Tibial nerve (tissue), 4 donors: ENCODE measurements at regions not wholly inside any gene's neighbourhood (a gene's known extent, or its start where the extent isn't known, plus 50 kb on each side); places are given as distances from the start of the nearest gene placed in this dataset.
"Not testable (repeated sequence)": the region's sequence is repeated elsewhere in the genome, so short reads cannot be mapped to it uniquely, and the experiment has no call there.

Experiments used
- EP300 ChIP-seq, 2 donors: sonication (generic); formaldehyde crosslinking; IDR thresholded peaks; one replicate each; pipeline ENCODE4 v1.6.1; 2017; ENCODE audit warnings: antibody characterized with exemption in 2 of 2, mild to moderate bottlenecking in 1 of 2
- POLR2A ChIP-seq, 2 donors: fragments of 450-650 bp; IDR thresholded peaks; one replicate each; pipeline ENCODE4 v1.6.1; 2017; ENCODE audit warnings: antibody characterized with exemption in 2 of 2, mild to moderate bottlenecking in 2 of 2, moderate library complexity in 2 of 2
- TF ChIP-seq, protein P1 (sequence below), 5 experiments: fragments of 200-600 bp in 3 of 5; fragments of 450-650 bp in 2 of 5; sonication (generic) in 3 of 5; IDR thresholded peaks; one replicate each; pipeline ENCODE4 v1.5.1; 2016 to 2019; ENCODE audit warnings: antibody characterized with exemption in 5 of 5, mild to moderate bottlenecking in 3 of 5, moderate library complexity in 2 of 5

DNA sequence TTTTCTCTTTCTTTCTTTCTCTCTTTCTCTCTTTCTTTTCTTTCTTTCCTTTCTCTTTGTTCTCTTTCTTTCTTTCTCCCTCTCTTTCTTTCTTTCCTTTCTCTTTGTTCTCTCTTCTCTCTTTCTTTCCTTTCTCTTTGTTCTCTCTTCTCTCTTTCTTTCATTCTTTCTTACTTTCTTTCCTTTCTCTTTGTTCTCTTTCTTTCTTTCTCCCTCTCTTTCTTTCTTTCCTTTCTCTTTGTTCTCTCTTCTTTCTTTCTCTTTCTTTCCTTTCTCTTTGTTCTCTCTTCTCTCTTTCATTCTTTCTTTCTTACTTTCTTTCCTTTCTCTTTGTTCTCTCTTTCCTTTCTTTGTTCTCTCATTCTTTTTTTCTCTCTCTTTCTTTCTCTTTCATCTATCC is 617.4 kb downstream of the CDH8 start:
- TF ChIP-seq, protein P1, sequence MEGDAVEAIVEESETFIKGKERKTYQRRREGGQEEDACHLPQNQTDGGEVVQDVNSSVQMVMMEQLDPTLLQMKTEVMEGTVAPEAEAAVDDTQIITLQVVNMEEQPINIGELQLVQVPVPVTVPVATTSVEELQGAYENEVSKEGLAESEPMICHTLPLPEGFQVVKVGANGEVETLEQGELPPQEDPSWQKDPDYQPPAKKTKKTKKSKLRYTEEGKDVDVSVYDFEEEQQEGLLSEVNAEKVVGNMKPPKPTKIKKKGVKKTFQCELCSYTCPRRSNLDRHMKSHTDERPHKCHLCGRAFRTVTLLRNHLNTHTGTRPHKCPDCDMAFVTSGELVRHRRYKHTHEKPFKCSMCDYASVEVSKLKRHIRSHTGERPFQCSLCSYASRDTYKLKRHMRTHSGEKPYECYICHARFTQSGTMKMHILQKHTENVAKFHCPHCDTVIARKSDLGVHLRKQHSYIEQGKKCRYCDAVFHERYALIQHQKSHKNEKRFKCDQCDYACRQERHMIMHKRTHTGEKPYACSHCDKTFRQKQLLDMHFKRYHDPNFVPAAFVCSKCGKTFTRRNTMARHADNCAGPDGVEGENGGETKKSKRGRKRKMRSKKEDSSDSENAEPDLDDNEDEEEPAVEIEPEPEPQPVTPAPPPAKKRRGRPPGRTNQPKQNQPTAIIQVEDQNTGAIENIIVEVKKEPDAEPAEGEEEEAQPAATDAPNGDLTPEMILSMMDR (IDR thresholded peaks at IDR 0.05) = not testable (repeated sequence)
- not testable (repeated sequence) for TF ChIP-seq POLR2A, EP300 (IDR thresholded peaks at IDR 0.05)
